Stimulated activated CD8-positive, alpha-beta memory T cell treated with anti-CD3 and anti-CD28 coated beads, Interleukin-12 subunit alpha, Interleukin-12 subunit beta, amount 100 ng/mL, for 24 hours (primary cell): ENCODE measurements at regions not wholly inside any gene's neighbourhood (a gene's known extent, or its start where the extent isn't known, plus 50 kb on each side); places are given as distances from the start of the nearest gene placed in this dataset.

ENCODE experiments used
- DNase-seq: peaks from one replicate; pipeline ENCODE4 v3.0.0-alpha.2; 2020; ENCODE audit errors: extremely low read depth

DNA sequence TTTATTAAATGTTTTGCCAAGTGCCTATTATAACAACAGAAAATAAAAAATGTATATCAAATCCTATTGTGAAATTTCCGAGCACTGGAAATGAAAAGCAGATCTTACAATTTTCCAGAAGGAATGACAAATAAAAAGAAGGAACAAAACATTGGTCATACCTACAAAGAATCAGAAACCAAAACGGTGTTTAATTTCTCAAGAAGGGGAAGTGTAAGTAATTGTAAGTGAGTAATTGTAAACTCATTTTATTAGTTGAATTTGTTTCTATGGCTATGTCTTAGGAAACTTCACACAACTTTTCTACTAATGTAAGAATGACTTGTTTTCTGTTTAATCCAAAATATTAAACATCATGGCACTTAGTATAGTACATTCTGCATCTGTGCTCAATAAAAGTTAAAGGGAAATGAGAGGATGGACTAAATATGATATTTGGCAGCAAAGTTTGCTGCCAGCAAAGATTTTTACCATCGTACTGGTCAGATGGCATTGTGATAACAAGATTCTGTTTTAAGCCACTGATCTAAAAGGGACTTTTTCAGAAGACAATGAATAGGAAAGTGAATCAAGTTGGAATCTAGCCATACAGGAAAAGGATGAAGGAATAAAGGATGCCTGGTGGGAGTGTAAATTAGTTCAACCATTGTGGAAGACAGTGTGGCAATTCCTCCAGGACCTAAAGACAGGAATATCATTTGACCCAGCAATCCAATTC lies 232.4 kb downstream of the NFKBIZ start:
- DNase-seq: no peak

DNA sequence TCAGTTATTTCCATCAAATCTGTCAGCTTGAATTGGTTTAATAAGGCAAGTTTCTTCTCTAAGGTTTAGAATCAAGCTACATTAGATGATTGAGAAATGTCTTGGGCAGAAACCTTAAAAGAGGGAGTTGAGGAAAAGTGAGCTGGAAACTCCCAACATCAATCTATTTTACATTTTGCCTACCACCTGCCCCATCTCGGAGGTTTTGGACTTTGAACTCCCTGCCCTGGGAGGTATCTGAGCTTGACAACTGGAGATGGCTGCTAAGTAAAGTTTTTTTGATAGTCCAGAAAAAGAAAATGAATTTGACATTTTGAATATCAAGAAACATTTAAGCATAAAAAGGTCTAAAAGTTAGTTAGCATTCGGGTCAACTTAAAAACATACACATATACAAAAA lies 234.2 kb downstream of the NFKBIZ start:
- DNase-seq: no peak

DNA sequence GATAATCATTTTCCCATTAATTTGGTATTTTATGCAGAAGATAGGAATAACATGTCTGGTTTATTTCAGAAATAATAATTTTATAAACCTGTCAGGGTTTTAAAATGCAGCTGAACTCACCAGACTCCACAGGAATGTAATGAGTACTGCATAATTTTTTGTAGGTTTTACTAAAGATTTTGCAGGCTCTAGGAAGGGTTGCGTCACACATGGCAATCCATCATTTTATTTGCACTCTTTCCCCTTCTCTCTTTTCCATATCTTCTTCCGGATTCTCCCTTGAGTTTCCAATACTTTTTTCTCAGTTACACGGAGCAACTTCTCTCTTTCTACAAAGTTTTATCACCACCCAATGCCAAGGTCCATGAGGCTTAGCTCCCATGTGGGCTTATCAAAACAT lies 234.7 kb downstream of the NFKBIZ start:
- DNase-seq: no peak

DNA sequence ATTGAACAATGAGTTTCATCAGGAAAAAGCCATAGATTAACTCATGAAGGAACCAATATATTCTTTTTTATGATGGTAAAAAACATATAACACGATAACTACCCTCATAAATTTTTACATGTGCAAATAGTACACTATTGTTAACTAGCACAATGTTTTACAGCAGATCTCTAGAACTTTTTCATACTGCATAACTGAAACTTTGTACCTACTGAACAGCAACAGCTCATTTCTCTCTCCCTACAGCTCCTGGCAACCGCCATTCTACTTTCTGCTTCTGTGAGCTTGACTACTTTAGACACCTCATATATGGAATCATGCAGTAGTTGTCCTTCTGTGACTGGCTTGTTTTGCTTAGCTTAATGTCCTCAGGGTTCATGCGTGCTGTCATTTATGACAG lies 235.4 kb downstream of the NFKBIZ start:
- DNase-seq: no peak

DNA sequence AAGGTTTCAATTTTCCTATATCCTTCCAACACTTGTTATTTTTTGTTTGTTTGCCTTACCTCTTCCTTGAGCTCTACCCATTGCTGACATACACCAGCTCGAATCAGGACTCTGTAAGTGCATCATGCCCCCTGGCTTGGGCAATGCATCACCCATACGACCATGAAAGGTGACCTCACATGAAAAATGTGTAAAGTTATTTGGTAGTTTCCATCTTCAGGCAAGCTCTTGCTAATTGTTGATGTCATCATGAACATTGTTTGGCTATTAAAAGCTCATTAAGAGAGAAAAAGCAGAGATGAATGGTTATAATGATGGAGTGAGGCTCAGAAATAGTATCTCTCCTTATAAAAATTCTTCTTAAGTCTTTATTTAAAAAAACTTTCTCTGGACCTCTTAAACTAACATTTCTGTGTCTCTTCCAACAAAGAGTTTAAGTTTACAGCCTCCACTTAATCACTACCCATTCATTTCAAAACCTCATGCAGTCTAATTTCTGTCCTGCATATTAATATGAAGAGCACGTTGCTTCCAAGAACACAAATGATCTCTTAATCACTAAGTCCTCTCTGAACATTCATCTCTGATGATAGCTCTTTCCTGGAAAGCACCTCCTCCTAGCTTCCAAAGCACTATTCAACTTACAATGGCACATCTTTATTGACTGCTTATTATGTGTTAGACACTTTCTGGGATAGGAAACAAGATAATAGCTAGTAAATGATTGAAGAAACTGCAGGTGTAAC lies 236.3 kb downstream of the NFKBIZ start:
- no peak for DNase-seq

DNA sequence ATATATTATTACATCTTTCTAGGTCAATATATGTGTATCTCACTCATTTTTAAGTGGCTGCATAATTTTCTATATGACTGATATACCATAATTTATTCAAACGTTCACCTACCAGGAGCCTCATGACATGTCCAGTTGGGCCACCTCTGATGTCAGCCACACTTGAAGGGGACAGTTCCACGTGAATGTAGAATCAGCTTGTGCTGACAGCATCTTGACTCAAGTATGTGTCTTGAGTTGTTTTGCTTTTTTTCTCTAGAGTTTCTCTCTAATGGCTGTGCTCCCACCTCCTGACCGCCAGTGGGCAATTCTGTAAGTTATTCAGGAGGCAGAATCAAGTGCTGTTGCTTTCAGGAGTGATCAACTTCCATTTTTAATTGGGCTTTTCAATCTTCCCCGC lies 237.9 kb downstream of the NFKBIZ start:
- DNase-seq: no peak

DNA sequence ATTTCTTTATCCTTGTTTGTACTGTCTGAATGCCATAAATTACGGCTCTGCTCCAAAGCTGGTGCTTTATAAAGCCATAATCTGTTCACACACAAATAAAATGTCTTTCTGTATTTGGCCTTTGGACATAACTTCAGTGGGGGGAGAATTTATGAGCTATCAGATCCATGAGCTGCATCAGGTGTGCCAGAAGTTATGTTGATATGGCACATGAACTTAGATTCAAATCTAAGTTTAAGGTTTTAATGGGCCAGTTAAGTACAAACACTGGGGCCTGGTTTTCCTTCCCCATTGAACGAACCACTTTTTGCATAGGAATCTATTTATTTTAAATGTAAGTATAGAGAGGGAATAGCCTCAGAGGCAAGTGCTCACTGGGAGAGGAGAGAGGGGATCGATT lies 239.9 kb downstream of the NFKBIZ start:
- DNase-seq: no peak

DNA sequence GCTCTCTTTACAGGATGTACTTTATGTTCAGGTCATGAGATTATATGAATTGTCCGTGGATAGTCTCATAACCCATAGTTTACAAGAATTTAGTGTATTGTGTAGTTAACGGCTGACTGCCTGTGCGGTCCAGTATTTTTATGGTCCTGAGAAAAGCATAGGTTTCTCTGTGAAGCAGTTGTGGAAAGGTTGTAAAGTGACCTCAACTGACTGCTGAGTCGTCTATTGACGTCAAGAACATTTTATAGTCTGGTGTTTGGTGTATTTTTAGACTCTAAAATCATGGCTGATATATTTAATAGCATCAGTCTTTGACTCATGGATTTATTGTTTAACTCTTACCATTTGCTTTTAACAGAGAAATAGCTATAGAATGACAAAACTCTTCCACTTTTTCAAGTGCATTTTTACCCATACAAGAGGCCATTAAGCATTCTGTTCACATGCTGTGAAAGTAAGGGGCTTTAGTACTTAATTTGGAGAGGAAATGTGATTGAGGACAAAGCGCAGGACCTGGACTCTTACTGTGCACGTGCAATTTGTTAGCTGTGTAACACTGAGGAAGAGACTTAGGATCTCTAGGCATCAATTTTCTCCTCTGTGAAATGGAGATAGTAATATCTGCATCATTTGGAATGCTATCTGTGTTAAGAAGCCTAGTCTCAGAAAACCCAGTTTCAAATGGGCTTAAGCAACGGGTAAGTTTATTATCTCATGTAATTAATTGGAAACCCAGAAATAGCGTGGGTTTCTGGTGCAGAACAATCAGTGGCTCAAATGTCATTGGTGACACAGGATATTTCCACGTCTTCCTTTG lies 240.8 kb downstream of the NFKBIZ start:
- no peak for DNase-seq

DNA sequence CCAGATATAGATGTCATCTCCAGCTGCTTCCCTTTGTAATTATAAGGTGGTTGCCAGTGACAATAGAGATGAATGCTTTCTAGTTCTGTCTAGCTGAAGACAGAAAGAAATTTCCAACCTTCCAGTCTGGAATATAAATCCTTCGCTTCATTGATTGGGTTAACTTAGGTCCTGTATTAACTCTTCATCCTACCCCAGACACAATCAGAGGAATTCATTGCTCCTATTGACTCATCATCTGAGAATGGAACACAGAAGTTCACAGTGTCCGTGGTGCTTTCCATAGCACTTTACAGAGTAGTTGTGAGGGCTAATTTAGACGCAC lies 241.4 kb downstream of the NFKBIZ start:
- no peak for DNase-seq

DNA sequence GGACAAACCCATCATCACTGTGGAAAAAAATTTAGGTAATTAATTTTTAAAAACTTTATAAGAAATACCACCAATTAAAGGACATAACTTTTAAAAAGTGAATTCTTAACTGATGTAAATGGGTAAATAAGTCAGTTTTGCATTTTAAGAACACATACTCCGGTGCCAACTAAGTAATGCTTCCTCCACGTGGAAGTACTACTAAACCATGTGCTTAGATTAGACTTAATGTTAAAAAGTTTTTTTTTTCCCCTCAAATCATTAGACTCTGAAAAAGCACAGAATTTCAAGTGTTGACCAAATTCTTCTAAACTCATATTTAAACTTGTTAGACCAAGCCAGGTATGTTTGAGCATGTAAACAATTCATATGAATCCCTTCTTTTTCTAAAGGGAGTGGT lies 242.0 kb downstream of the NFKBIZ start:
- DNase-seq: no peak

DNA sequence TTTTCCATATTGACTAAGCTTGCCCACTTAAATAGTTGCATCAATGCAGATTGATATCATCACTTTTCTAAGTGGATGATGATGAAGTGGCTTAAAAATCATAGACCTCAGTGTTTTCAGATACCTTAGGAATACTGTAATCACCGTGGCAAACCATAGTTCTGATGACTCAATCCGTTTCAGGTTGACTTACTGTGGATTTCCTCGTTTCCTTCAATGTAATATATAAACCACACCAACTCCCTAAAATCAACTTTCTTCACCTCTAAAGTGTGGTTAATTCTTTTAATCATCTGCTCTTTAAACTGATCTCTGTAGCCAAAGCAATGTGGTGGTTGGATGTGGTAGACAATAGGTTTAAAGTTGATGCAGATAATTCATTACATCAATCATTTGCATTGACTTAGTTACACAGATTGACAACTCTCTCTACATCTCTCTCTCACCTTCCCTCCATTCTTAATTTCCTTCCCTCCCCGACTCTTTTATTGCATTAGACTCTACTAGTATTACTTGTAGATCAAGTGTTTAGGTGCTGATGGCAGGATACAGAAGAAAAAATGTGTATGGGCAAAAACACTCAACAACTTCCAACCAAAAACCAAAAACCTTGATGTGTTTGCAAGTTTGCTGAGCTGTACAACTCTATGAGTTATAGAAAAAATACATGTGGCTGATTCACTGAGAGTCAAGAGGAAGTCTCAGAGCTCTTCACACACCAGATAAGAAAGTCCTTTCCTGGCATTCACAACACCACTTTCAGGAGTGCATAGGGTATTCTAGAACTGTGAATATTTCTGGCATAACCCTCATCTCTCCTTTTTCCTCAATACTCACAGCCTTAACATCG lies 243.5 kb downstream of the NFKBIZ start:
- DNase-seq: no peak

DNA sequence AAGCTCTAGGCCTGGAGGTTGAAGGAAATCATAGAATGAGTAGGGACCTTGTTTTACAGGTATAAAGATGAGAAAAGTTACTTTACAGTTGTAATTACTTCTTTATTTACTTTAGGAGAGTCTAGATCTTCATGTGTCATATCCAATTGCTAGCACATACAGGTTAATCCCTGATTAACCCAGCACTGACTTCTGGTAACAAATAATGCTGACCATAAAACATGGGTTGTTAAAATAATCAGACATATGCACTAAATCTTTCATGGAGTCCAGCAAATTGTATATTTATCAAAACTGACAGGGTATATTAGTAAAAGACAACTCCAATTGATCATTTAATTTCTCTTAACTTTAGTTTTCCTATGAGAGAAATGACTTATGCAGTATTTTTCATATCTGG lies 245.2 kb downstream of the NFKBIZ start:
- DNase-seq: no peak

DNA sequence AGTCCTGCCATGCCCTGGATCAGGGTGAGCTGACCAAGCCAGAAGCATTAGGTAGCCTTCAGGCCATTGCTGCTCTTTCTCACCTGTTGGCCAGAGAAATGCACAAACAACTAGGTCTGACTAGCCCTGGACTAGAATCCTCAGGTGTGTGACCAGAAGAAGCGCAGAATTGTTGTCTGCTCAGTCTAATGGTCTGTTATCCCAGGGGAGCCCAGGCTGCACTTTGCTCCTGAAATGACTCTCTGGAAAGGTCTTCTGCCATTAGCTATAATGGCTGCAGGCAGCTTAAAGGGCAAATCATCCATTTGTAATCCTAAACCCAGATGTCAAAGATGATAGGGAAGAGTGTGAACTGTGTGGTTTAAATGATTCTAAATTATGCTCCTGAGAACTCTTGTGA lies 246.1 kb downstream of the NFKBIZ start:
- no peak for DNase-seq

DNA sequence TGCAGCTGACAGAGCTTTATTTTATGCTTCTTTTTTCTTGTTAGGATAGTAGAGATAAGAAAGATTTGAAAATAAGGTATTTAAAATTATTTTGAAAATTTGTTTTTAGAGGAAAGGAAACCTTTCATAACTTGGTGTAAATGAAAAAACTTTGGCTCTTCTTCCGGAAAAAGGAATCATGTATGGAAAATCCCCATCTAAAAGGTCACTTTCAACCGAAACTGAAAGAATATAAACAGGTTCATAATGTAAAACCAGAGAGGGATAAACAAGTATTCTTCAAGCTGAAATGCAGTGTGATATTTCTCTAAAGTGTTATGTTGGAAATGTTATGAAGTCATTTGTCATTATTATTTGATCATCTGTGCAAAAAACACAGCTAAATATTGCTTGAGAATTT lies 246.8 kb downstream of the NFKBIZ start:
- DNase-seq: no peak

DNA sequence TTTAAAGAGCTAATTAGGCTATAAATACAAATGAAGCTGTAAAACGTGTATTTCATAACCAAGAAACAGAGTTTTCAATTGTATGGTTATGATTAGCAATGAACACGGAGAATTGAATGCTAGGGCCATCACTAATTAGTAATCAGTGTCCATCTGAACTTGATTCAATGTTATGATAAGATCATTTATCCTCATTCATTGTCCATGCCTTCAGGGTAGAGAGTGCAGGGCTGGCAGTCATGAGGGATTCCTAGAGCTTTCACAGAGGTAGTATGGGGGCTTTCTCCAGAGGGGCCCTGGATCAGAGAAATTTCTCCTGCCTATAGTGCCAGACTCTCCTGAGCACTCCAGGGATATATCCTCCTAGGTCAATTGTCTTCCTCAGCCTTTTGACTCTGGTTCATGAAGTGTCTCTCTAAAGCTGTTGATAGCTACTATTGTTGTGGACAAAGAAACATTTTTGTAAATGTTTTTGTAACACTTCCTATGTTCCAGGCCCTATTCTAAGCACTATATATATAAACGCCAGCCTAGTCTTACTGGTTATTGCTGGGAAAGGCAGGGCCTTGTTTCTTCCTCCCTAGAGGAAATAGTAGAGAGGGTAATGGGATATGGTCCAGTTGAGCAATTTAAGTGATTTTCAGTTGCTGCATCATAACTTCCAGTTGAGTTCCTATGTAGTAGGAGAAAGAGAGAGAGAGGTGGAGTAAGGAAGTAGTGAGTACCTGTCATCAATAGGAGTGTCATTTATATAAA lies 249.0 kb downstream of the NFKBIZ start:
- DNase-seq: no peak

DNA sequence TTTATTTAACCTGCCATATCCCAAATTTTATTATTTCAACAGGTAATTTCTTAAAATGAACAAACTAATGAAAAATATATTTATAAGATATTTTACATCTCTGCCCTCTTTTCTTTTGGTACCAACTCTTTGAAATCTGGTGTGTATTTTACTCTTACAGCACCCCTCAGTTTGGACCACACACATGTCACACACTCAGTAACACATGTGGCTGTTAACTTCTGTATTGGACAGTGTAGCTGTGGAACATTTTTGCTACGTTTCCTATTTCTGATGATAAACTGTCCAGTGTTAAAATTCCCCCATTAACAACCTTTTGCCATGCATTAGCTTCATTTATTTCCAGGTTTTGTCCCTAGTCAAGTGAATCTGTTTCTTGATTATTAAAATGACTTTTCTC lies 250.6 kb downstream of the NFKBIZ start:
- DNase-seq: no peak

DNA sequence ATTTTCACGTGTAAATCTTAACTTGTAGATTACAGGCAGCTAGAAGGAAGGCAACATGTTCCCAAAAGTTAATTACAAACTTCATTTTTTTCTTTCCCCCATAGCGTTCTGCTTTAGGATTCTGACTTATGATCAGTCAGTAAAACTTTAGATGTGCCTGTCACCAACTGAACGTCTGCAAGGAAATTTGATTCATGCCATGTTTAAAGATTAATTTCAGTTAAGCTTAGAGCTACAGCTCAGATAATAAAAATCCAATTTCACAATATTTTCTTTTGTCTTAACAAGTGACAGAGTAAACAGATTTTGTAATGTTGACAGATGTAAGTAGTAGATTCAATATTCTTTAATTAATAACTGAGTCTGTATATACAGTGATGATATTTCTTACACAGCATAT lies 253.1 kb downstream of the NFKBIZ start:
- DNase-seq: no peak

DNA sequence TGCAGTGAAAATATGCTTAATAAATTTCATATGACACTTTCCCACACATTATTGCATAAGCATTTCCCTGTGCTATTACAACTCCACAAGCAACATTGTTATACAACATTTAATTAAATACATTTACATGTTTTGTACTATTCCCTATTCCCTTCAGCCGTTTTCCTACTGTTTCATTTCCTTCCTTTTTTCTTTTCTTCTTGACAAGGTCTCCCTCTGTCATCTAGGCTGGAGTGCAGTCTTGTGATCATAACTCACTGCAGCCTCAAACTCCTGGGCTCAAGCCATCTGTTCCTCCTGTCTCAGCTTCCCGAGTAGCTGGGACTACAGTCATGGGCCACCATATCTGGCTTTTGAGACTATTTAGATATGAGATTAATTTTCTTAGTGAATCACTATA lies 254.7 kb downstream of the NFKBIZ start:
- no peak for DNase-seq

DNA sequence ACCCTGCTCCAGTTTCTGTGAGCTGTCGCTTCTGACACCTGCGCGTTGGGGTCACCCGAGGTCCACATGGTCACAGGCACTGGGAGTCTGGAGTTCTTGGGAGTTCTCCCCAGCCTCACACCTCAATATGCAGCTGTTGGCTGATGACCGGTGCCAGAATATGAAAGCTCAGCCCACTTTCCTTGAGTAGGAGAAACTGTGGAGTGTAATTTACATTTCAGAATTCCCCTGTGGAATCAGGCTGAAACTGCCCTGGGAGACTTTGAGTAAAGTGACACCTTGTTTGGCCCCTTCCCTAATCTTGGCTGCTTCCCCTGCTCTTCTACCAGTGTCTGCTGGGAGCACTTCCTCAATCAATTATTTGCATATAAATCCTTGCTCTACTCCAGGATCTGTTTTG lies 255.9 kb downstream of the NFKBIZ start:
- no peak for DNase-seq

DNA sequence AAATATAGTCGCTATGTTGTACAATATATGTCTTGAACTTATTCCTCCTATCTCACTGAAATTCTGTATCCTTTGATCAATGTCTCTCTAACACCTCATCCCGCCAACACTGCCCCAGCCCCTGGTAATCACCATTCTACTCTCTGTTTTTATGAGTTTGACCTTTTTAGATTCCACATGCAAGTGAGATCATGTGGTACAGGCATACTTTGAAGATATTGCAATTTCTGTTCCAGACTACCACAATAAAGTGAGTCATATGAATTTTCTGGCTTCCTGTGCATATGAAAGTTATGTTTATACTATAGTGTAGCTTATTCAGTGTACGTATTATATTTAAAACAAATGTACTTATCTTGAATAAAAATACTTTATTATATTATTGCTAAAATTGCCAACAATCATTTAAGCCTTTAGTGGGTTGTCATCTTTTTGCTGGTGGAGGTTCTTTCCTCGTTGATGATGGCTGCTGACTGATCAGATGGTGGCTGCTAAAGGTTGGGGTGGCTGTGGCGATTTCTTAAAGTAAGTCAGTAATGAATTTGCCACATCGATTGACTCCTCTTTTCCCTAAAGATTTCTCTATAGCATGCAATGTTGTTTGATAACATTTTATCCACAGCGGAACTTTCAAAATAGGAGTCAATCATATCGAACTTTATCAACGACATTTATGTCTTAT lies 257.2 kb downstream of the NFKBIZ start:
- DNase-seq: no peak
